Nephron progenitor cell (in vitro differentiated cells): ENCODE measurements at regions not wholly inside any gene's neighbourhood (a gene's known extent, or its start where the extent isn't known, plus 50 kb on each side); places are given as distances from the start of the nearest gene placed in this dataset.

Experiments
- DNase-seq: peaks from one replicate; pipeline ENCODE4 v3.0.0; 2021
- H3K27ac Mint-ChIP-seq: 2 replicates; pipeline ENCODE4 v1.8.0; 2021; ENCODE audit warnings: mild to moderate bottlenecking, moderate library complexity, mixed read lengths
- H3K27me3 Mint-ChIP-seq: 2 replicates; pipeline ENCODE4 v1.8.0; 2021; ENCODE audit warnings: mild to moderate bottlenecking, low read depth, mixed read lengths; ENCODE audit not compliant: poor library complexity
- H3K36me3 Mint-ChIP-seq: 2 replicates; pipeline ENCODE4 v1.8.0; 2021; ENCODE audit warnings: low read depth, mixed read lengths
- H3K4me1 Mint-ChIP-seq: 2 replicates; pipeline ENCODE4 v1.8.0; 2021; ENCODE audit warnings: mixed read lengths
- H3K4me3 Mint-ChIP-seq: 2 replicates; pipeline ENCODE4 v1.8.0; 2021; ENCODE audit warnings: mild to moderate bottlenecking, moderate library complexity, mixed read lengths
- H3K9me3 Mint-ChIP-seq: 2 replicates; pipeline ENCODE4 v1.8.0; 2021; ENCODE audit warnings: mild to moderate bottlenecking, moderate library complexity, mixed read lengths
- CTCF ChIP-seq: fragments of 200-600 bp; sonication (generic); IDR thresholded peaks from 2 replicates; pipeline ENCODE4 v1.5.0; 2021; ENCODE audit warnings: antibody characterized with exemption

GRCh38 chr12:4051596-4051995, 178.4 kb upstream of the PARP11 start:
- no peak for TF ChIP-seq CTCF
- H3K27ac Mint-ChIP-seq, result no peak overlapping the region
- no peaks in the 10 kb centered on the region for H3K9me3 Mint-ChIP-seq
- no peak overlapping the region for H3K4me3 Mint-ChIP-seq
- H3K36me3 Mint-ChIP-seq, result no peaks in the 10 kb centered on the region
- DNase-seq, result no peak
- peaks cover 9% of the 10 kb centered on the region for H3K27me3 Mint-ChIP-seq
- peaks cover 34% of the 10 kb centered on the region for H3K4me1 Mint-ChIP-seq

GRCh38 chr12:4050340-4050739, 177.1 kb upstream of the PARP11 start:
- no peak for TF ChIP-seq CTCF
- H3K27me3 Mint-ChIP-seq, result peaks cover 7% of the 10 kb centered on the region
- H3K36me3 Mint-ChIP-seq, result no peaks in the 10 kb centered on the region
- H3K27ac Mint-ChIP-seq, result no peak overlapping the region
- H3K4me1 Mint-ChIP-seq, result peaks cover 47% of the 10 kb centered on the region
- H3K4me3 Mint-ChIP-seq, result no peak overlapping the region
- no peak for DNase-seq
- no peaks in the 10 kb centered on the region for H3K9me3 Mint-ChIP-seq

- Mint-ChIP-seq H3K27me3 (peaks cover 3% of the 10 kb centered on the region), H3K4me3 (no peak overlapping the region), H3K9me3 (peaks cover 3% of the 10 kb centered on the region), H3K4me1 (peaks cover 55% of the 10 kb centered on the region), H3K36me3 (no peaks in the 10 kb centered on the region), H3K27ac (no peak overlapping the region)
- TF ChIP-seq CTCF, result no peak
- no peak for DNase-seq
These were observed 176.3 kb upstream of the PARP11 start for GRCh38 chr12:4049298-4050080.

- TF ChIP-seq CTCF, result no peak
- H3K4me1 Mint-ChIP-seq, result peaks cover 57% of the 10 kb centered on the region
- H3K27me3 Mint-ChIP-seq, result no peaks in the 10 kb centered on the region
- no peak for DNase-seq
- no peak overlapping the region for H3K27ac Mint-ChIP-seq
- no peak overlapping the region for H3K4me3 Mint-ChIP-seq
- H3K9me3 Mint-ChIP-seq, result peaks cover 15% of the 10 kb centered on the region
- peaks cover 6% of the 10 kb centered on the region for H3K36me3 Mint-ChIP-seq
These were observed 174.2 kb upstream of the PARP11 start for GRCh38 chr12:4047421-4047820.

GRCh38 chr12:4046495-4046840, 173.3 kb upstream of the PARP11 start:
- Mint-ChIP-seq H3K4me1 (peaks cover 60% of the 10 kb centered on the region), H3K27me3 (peaks cover 3% of the 10 kb centered on the region), H3K27ac (peak overlapping the region; percentile 93), H3K4me3 (peak overlapping the region; percentile 39), H3K36me3 (peaks cover 6% of the 10 kb centered on the region), H3K9me3 (peaks cover 15% of the 10 kb centered on the region)
- no peak for DNase-seq
- no peak for TF ChIP-seq CTCF
